ENCODE measurements at regions not wholly inside any gene's neighbourhood (a gene's known extent, or its start where the extent isn't known, plus 50 kb on each side); places are given as distances from the start of the nearest gene placed in this dataset.

- Histone ChIP-seq H3K27me3 (ENCODE audit: insufficient read depth, poor library complexity, severe bottlenecking) (no peaks in the 10 kb centered on the region), H3K27ac (replicated peaks) (no peak overlapping the region), H3K4me3 (replicated peaks; ENCODE audit: insufficient read depth, low read length) (no peak overlapping the region)
- DNase-seq (ENCODE audit: low read depth in 1 of 2, low spot score in 1 of 2), result no peak
- TF ChIP-seq REST (IDR thresholded peaks at IDR 0.05; ENCODE audit: insufficient replicate concordance, low read depth) (no peak), POLR2AphosphoS5 (IDR thresholded peaks at IDR 0.05; ENCODE audit: low read depth) (no peak), GABPA (IDR thresholded peaks at IDR 0.05; ENCODE audit: low read depth) (no peak), SPI1 (IDR thresholded peaks at IDR 0.05; ENCODE audit: borderline replicate concordance, low read depth) (no peak), CTCF (IDR thresholded peaks at IDR 0.05; ENCODE audit: insufficient read depth, low read length) (no peak)
Observed at GRCh38 chr2:242001853-242002252, 132.3 kb downstream of the RTP5 start.

GRCh38 chr2:242002944-242003343 is 133.4 kb downstream of the RTP5 start:
- no peak overlapping the region for H3K4me3 ChIP-seq (replicated peaks; ENCODE audit: insufficient read depth, low read length)
- H3K27me3 ChIP-seq (ENCODE audit: insufficient read depth, poor library complexity, severe bottlenecking), result no peaks in the 10 kb centered on the region
- no peak for DNase-seq (ENCODE audit: low read depth in 1 of 2, low spot score in 1 of 2)
- TF ChIP-seq POLR2AphosphoS5 (IDR thresholded peaks at IDR 0.05; ENCODE audit: low read depth) (no peak), SPI1 (IDR thresholded peaks at IDR 0.05; ENCODE audit: borderline replicate concordance, low read depth) (no peak), GABPA (IDR thresholded peaks at IDR 0.05; ENCODE audit: low read depth) (no peak), CTCF (IDR thresholded peaks at IDR 0.05; ENCODE audit: insufficient read depth, low read length) (no peak), REST (IDR thresholded peaks at IDR 0.05; ENCODE audit: insufficient replicate concordance, low read depth) (no peak)
- H3K27ac ChIP-seq (replicated peaks), result no peak overlapping the region

GRCh38 chr2:242004223-242004901 is 134.8 kb downstream of the RTP5 start:
- no peak for TF ChIP-seq GABPA (IDR thresholded peaks at IDR 0.05; ENCODE audit: low read depth)
- no peak for TF ChIP-seq REST (IDR thresholded peaks at IDR 0.05; ENCODE audit: insufficient replicate concordance, low read depth)
- no peak for TF ChIP-seq POLR2AphosphoS5 (IDR thresholded peaks at IDR 0.05; ENCODE audit: low read depth)
- TF ChIP-seq CTCF (IDR thresholded peaks at IDR 0.05; ENCODE audit: insufficient read depth, low read length), result no peak
- no peak for TF ChIP-seq SPI1 (IDR thresholded peaks at IDR 0.05; ENCODE audit: borderline replicate concordance, low read depth)
- no peaks in the 10 kb centered on the region for H3K27me3 ChIP-seq (ENCODE audit: insufficient read depth, poor library complexity, severe bottlenecking)
- DNase-seq (ENCODE audit: low read depth in 1 of 2, low spot score in 1 of 2), result no peak

More at GRCh38 chr2:242004223-242004901, 134.8 kb downstream of the RTP5 start:
- no peak overlapping the region for H3K27ac ChIP-seq (replicated peaks)
- no peak overlapping the region for H3K4me3 ChIP-seq (replicated peaks; ENCODE audit: insufficient read depth, low read length)
